GM21737 (cell line): ENCODE measurements at regions not wholly inside any gene's neighbourhood (a gene's known extent, or its start where the extent isn't known, plus 50 kb on each side); places are given as distances from the start of the nearest gene placed in this dataset.

Experiments
- ATAC-seq: cut with Tn5 transposase; IDR thresholded peaks from one replicate; pipeline ENCODE4 v1.9.1; 2021; ENCODE audit warnings: mild to moderate bottlenecking, moderate library complexity; ENCODE audit not compliant: unreplicated experiment

- ATAC-seq = no peak
Observed at GRCh38 chr2:207235621-207236020, 69.9 kb upstream of the KLF7 start.

GRCh38 chr2:207236156-207236935 is 70.6 kb upstream of the KLF7 start:
- no peak for ATAC-seq

- ATAC-seq = no peak
Observed at GRCh38 chr2:207238831-207239701, 73.3 kb upstream of the KLF7 start.

GRCh38 chr2:207239754-207240494 is 74.2 kb upstream of the KLF7 start:
- ATAC-seq = no peak

- no peak for ATAC-seq
Observed at GRCh38 chr2:207240649-207241048, 74.9 kb upstream of the KLF7 start.

- ATAC-seq = no peak
Observed at GRCh38 chr2:207241198-207241597, 75.5 kb upstream of the KLF7 start.

- no peak for ATAC-seq
Observed at GRCh38 chr2:207243601-207244000, 77.9 kb upstream of the KLF7 start.

- ATAC-seq = no peak
Observed at GRCh38 chr2:207244971-207245925, 79.5 kb upstream of the KLF7 start.

- no peak for ATAC-seq
Observed at GRCh38 chr2:207248702-207249377, 83.1 kb upstream of the KLF7 start.

GRCh38 chr2:207251022-207251421 is 85.3 kb upstream of the KLF7 start:
- no peak for ATAC-seq

- ATAC-seq = no peak
Observed at GRCh38 chr2:207251573-207252192, 85.9 kb upstream of the KLF7 start.

GRCh38 chr2:207252416-207252815 is 86.7 kb upstream of the KLF7 start:
- no peak for ATAC-seq

- no peak for ATAC-seq
Observed at GRCh38 chr2:207252979-207253645, 87.4 kb upstream of the KLF7 start.

GRCh38 chr2:207253666-207254345 is 88.1 kb upstream of the KLF7 start:
- no peak for ATAC-seq

GRCh38 chr2:207254591-207255464 is 89.1 kb upstream of the KLF7 start:
- ATAC-seq = no peak

GRCh38 chr2:207255565-207256470 is 90.1 kb upstream of the KLF7 start:
- ATAC-seq = no peak
